ENCODE measurements at regions not wholly inside any gene's neighbourhood (a gene's known extent, or its start where the extent isn't known, plus 50 kb on each side); places are given as distances from the start of the nearest gene placed in this dataset.

- H3K4me1 Mint-ChIP-seq (ENCODE audit: insufficient read depth, unreplicated experiment) = no peaks in the 10 kb centered on the region
- ChIA-PET POLR2A (no interaction called here), CTCF (interaction anchor here (0.6 kb wide), 1 partner anchor 705 kb away, joined by 3 read pairs; no protein-coding TSS in a partner anchor)
- H3K4me3 Mint-ChIP-seq (ENCODE audit: unreplicated experiment) = no peak overlapping the region
- H3K27me3 Mint-ChIP-seq (ENCODE audit: insufficient read depth, unreplicated experiment) = no peaks in the 10 kb centered on the region
- H3K9me3 Mint-ChIP-seq (ENCODE audit: unreplicated experiment) = no peaks in the 10 kb centered on the region
- TF ChIP-seq, protein P1, sequence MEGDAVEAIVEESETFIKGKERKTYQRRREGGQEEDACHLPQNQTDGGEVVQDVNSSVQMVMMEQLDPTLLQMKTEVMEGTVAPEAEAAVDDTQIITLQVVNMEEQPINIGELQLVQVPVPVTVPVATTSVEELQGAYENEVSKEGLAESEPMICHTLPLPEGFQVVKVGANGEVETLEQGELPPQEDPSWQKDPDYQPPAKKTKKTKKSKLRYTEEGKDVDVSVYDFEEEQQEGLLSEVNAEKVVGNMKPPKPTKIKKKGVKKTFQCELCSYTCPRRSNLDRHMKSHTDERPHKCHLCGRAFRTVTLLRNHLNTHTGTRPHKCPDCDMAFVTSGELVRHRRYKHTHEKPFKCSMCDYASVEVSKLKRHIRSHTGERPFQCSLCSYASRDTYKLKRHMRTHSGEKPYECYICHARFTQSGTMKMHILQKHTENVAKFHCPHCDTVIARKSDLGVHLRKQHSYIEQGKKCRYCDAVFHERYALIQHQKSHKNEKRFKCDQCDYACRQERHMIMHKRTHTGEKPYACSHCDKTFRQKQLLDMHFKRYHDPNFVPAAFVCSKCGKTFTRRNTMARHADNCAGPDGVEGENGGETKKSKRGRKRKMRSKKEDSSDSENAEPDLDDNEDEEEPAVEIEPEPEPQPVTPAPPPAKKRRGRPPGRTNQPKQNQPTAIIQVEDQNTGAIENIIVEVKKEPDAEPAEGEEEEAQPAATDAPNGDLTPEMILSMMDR (IDR thresholded peaks at IDR 0.05; ENCODE audit: unreplicated experiment) = no peak
- no peak overlapping the region for H3K27ac Mint-ChIP-seq (ENCODE audit: low read depth, unreplicated experiment)
- no peaks in the 10 kb centered on the region for H3K36me3 Mint-ChIP-seq (ENCODE audit: insufficient read depth, unreplicated experiment)
- BruUV-seq (replicated peaks) = no TSS peak
- intact Hi-C loops (cut with micrococcal nuclease) = no loop called here
- no peak for DNase-seq (ENCODE audit: unreplicated experiment)
Measured at GRCh38 chr1:87231703-87232367, 96.8 kb upstream of the LMO4 start.

DNA sequence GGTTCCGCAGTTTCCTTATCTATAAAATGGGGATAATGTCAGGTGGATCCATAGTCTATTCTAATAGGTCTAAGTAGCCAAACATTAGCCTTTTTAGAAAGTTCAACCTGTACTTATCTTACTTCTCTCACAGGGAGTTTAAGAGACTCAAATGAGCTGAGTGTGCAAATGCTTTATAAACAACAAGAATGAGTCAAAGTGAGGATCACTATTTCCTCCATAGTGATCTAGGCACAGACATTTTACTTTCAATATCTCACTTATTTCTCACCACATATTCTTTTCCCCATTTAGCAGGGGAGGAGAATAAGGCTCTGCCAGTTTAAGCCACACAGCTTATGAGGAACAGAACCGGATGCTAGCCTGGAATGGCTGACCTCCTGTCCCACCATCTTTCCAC is 92.1 kb upstream of the LMO4 start:
- Mint-ChIP-seq H3K9me3 (ENCODE audit: unreplicated experiment) (no peaks in the 10 kb centered on the region), H3K4me1 (ENCODE audit: insufficient read depth, unreplicated experiment) (no peaks in the 10 kb centered on the region), H3K36me3 (ENCODE audit: insufficient read depth, unreplicated experiment) (no peaks in the 10 kb centered on the region), H3K27me3 (ENCODE audit: insufficient read depth, unreplicated experiment) (no peaks in the 10 kb centered on the region), H3K4me3 (ENCODE audit: unreplicated experiment) (no peak overlapping the region), H3K27ac (ENCODE audit: low read depth, unreplicated experiment) (no peak overlapping the region)
- DNase-seq (ENCODE audit: unreplicated experiment) = no peak
- ChIA-PET CTCF (no interaction called here), POLR2A (interaction anchor here (0.6 kb wide), 1 partner anchor 68 kb away, joined by 3 read pairs; no protein-coding TSS in a partner anchor)
- no TSS peak for BruUV-seq (replicated peaks)
- intact Hi-C loops (cut with micrococcal nuclease) = no loop called here
- TF ChIP-seq, protein P1 (IDR thresholded peaks at IDR 0.05; ENCODE audit: unreplicated experiment) = no peak

- H3K36me3 Mint-ChIP-seq (ENCODE audit: insufficient read depth, unreplicated experiment) = no peaks in the 10 kb centered on the region
- no peak overlapping the region for H3K27ac Mint-ChIP-seq (ENCODE audit: low read depth, unreplicated experiment)
- CTCF ChIA-PET = interaction anchor here (0.8 kb wide), 1 partner anchor 109 kb away, joined by 4 read pairs; no protein-coding TSS in a partner anchor
- intact Hi-C loops (cut with micrococcal nuclease) = no loop called here
- H3K4me1 Mint-ChIP-seq (ENCODE audit: insufficient read depth, unreplicated experiment) = no peaks in the 10 kb centered on the region
- no peaks in the 10 kb centered on the region for H3K27me3 Mint-ChIP-seq (ENCODE audit: insufficient read depth, unreplicated experiment)
- POLR2A ChIA-PET = no interaction called here
- no peaks in the 10 kb centered on the region for H3K9me3 Mint-ChIP-seq (ENCODE audit: unreplicated experiment)
- BruUV-seq (replicated peaks) = no TSS peak
- DNase-seq (ENCODE audit: unreplicated experiment) = no peak
- no peak overlapping the region for H3K4me3 Mint-ChIP-seq (ENCODE audit: unreplicated experiment)
- TF ChIP-seq, protein P1 (IDR thresholded peaks at IDR 0.05; ENCODE audit: unreplicated experiment) = no peak
Measured at GRCh38 chr1:87239997-87240605, 88.6 kb upstream of the LMO4 start.

DNA sequence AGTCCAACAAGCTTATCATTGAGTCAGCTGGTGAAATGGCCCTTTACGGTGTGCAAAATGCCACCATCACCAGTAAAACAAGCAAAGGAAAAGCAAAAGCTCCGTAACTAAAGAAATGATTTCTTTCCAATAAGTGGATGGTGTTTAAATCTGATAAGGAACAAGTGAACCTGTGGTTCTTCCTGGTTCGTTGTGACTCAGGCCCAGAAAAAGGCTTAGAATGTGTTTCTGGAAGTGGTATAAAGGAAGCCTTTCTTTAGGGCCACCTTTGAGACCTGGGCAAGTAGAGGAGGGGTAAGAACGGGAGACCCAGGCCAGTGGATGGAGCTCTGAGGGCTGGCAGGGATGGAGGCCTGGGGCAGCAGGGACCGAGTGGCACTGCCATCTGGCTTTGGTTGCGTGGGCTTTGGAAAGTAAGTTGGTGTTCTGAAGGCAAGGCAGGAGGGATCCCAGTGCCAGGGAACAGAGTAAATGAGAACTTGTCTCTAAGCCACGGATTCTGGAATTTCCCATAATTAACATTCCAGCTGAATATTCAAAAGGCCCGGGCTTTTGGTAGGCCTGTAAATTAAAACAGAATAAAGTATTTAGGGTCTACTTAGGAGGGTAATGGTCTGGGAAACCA is 87.9 kb upstream of the LMO4 start:
- H3K9me3 Mint-ChIP-seq (ENCODE audit: unreplicated experiment) = no peaks in the 10 kb centered on the region
- H3K4me1 Mint-ChIP-seq (ENCODE audit: insufficient read depth, unreplicated experiment) = no peaks in the 10 kb centered on the region
- ChIA-PET POLR2A (no interaction called here), CTCF (interaction anchor here (0.6 kb wide), 1 partner anchor 433 kb away, joined by 3 read pairs; no protein-coding TSS in a partner anchor)
- no peaks in the 10 kb centered on the region for H3K36me3 Mint-ChIP-seq (ENCODE audit: insufficient read depth, unreplicated experiment)
- BruUV-seq (replicated peaks) = no TSS peak
- no peak overlapping the region for H3K4me3 Mint-ChIP-seq (ENCODE audit: unreplicated experiment)
- TF ChIP-seq, protein P1 (IDR thresholded peaks at IDR 0.05; ENCODE audit: unreplicated experiment) = no peak
- intact Hi-C loops (cut with micrococcal nuclease) = no loop called here
- DNase-seq (ENCODE audit: unreplicated experiment) = no peak
- no peak overlapping the region for H3K27ac Mint-ChIP-seq (ENCODE audit: low read depth, unreplicated experiment)
- no peaks in the 10 kb centered on the region for H3K27me3 Mint-ChIP-seq (ENCODE audit: insufficient read depth, unreplicated experiment)
